ENCODE measurements at regions not wholly inside any gene's neighbourhood (a gene's known extent, or its start where the extent isn't known, plus 50 kb on each side); places are given as distances from the start of the nearest gene placed in this dataset.

DNA sequence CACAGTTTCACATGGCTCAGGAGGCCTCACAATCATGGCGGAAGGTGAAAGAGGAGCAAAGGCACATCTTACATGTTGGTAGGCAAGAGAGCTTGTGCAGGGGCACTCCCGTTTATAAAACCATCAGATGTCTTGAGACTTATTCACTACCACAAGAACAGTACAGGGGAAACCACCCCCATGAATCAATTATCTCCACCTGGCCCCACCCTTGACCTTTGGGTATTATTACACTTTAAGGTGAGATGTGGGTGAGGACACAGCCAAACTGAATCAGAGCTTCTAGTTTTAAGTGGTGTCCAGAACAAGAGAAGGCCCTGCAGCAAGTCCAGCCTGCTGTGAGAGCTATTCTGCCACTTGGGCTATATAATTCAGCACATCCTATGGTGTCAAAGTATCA is 493.7 kb downstream of the ETS1 start:
- TF ChIP-seq USF2 (IDR thresholded peaks at IDR 0.05; ENCODE audit: low read depth, low read length) (no peak), FOS (IDR thresholded peaks at IDR 0.05; ENCODE audit: low read depth, low read length) (no peak), MAFK (IDR thresholded peaks at IDR 0.05; ENCODE audit: low read depth, low read length) (no peak), POLR2A (IDR thresholded peaks at IDR 0.05; ENCODE audit: low read depth, low read length) (no peak), RCOR1 (IDR thresholded peaks at IDR 0.05; ENCODE audit: insufficient replicate concordance, low read length) (no peak), RAD21 (IDR thresholded peaks at IDR 0.05; ENCODE audit: low read length) (no peak), RFX5 (IDR thresholded peaks at IDR 0.05; ENCODE audit: low read depth, low read length) (no peak), CEBPB (IDR thresholded peaks at IDR 0.05; ENCODE audit: low read depth, low read length) (no peak), CHD1 (IDR thresholded peaks at IDR 0.05; ENCODE audit: low read depth, low read length) (no peak), SMC3 (IDR thresholded peaks at IDR 0.05; ENCODE audit: low read depth, low read length) (no peak), MAZ (IDR thresholded peaks at IDR 0.05; ENCODE audit: borderline replicate concordance, low read depth, low read length) (no peak)
- TF ChIP-seq, protein P1, sequence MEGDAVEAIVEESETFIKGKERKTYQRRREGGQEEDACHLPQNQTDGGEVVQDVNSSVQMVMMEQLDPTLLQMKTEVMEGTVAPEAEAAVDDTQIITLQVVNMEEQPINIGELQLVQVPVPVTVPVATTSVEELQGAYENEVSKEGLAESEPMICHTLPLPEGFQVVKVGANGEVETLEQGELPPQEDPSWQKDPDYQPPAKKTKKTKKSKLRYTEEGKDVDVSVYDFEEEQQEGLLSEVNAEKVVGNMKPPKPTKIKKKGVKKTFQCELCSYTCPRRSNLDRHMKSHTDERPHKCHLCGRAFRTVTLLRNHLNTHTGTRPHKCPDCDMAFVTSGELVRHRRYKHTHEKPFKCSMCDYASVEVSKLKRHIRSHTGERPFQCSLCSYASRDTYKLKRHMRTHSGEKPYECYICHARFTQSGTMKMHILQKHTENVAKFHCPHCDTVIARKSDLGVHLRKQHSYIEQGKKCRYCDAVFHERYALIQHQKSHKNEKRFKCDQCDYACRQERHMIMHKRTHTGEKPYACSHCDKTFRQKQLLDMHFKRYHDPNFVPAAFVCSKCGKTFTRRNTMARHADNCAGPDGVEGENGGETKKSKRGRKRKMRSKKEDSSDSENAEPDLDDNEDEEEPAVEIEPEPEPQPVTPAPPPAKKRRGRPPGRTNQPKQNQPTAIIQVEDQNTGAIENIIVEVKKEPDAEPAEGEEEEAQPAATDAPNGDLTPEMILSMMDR (conservative IDR thresholded peaks at IDR 0.05; ENCODE audit: low read depth, low read length): no peak
- TF ChIP-seq, protein P2, sequence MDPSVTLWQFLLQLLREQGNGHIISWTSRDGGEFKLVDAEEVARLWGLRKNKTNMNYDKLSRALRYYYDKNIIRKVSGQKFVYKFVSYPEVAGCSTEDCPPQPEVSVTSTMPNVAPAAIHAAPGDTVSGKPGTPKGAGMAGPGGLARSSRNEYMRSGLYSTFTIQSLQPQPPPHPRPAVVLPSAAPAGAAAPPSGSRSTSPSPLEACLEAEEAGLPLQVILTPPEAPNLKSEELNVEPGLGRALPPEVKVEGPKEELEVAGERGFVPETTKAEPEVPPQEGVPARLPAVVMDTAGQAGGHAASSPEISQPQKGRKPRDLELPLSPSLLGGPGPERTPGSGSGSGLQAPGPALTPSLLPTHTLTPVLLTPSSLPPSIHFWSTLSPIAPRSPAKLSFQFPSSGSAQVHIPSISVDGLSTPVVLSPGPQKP (IDR thresholded peaks at IDR 0.05; ENCODE audit: borderline replicate concordance, low read depth, low read length): no peak
